ENCODE measurements at regions not wholly inside any gene's neighbourhood (a gene's known extent, or its start where the extent isn't known, plus 50 kb on each side); places are given as distances from the start of the nearest gene placed in this dataset.

GRCh38 chr5:2916076-2916682 lies 164.7 kb upstream of the IRX2 start:
- no peak for DNase-seq
- H3K4me2 ChIP-seq (ENCODE audit: insufficient read depth, low read length): no peak overlapping the region
- H3K9me3 ChIP-seq (ENCODE audit: insufficient read depth, low read length, severe bottlenecking): peaks cover 17% of the 10 kb centered on the region
- H3K27ac ChIP-seq (ENCODE audit: low read length): no peak overlapping the region
- no peak overlapping the region for H3K4me3 ChIP-seq (ENCODE audit: low read depth in 1 of 2, low read length in 2 of 2)
- H3K4me1 ChIP-seq (ENCODE audit: insufficient read depth, low read length): no peaks in the 10 kb centered on the region
- no peak overlapping the region for H3K9ac ChIP-seq (ENCODE audit: low read depth, low read length)
- no peak for ATAC-seq (ENCODE audit: insufficient read depth, low read depth)
- H4K20me1 ChIP-seq (ENCODE audit: insufficient read depth, low read length): no peaks in the 10 kb centered on the region
- TF ChIP-seq CTCF (IDR thresholded peaks at IDR 0.05; ENCODE audit: borderline replicate concordance, extremely low read depth, low read length, poor library complexity, severe bottlenecking): no peak
- TF ChIP-seq EZH2 (IDR thresholded peaks at IDR 0.05; ENCODE audit: borderline replicate concordance, low read depth, low read length, severe bottlenecking): no peak
- no peak overlapping the region for H2AFZ ChIP-seq (ENCODE audit: low read depth, low read length)
- H3K79me2 ChIP-seq (ENCODE audit: insufficient read depth, low read length): no peaks in the 10 kb centered on the region
- no peaks in the 10 kb centered on the region for H3K27me3 ChIP-seq (ENCODE audit: insufficient read depth, low read length, poor library complexity)
- no peaks in the 10 kb centered on the region for H3K36me3 ChIP-seq (ENCODE audit: insufficient read depth, low read length)

GRCh38 chr5:2914981-2915484 lies 163.6 kb upstream of the IRX2 start:
- H3K4me3 ChIP-seq (ENCODE audit: low read depth in 1 of 2, low read length in 2 of 2): no peak overlapping the region
- H4K20me1 ChIP-seq (ENCODE audit: insufficient read depth, low read length): no peaks in the 10 kb centered on the region
- DNase-seq (no peak), ATAC-seq (ENCODE audit: insufficient read depth, low read depth) (no peak)
- no peaks in the 10 kb centered on the region for H3K79me2 ChIP-seq (ENCODE audit: insufficient read depth, low read length)
- no peaks in the 10 kb centered on the region for H3K36me3 ChIP-seq (ENCODE audit: insufficient read depth, low read length)
- H3K27ac ChIP-seq (ENCODE audit: low read length): no peak overlapping the region
- peaks cover 6% of the 10 kb centered on the region for H3K9me3 ChIP-seq (ENCODE audit: insufficient read depth, low read length, severe bottlenecking)
- no peak overlapping the region for H3K4me2 ChIP-seq (ENCODE audit: insufficient read depth, low read length)
- H2AFZ ChIP-seq (ENCODE audit: low read depth, low read length): no peak overlapping the region
- TF ChIP-seq CTCF (IDR thresholded peaks at IDR 0.05; ENCODE audit: borderline replicate concordance, extremely low read depth, low read length, poor library complexity, severe bottlenecking) (no peak), EZH2 (IDR thresholded peaks at IDR 0.05; ENCODE audit: borderline replicate concordance, low read depth, low read length, severe bottlenecking) (no peak)
- no peaks in the 10 kb centered on the region for H3K27me3 ChIP-seq (ENCODE audit: insufficient read depth, low read length, poor library complexity)
- H3K9ac ChIP-seq (ENCODE audit: low read depth, low read length): no peak overlapping the region
- no peaks in the 10 kb centered on the region for H3K4me1 ChIP-seq (ENCODE audit: insufficient read depth, low read length)

DNA sequence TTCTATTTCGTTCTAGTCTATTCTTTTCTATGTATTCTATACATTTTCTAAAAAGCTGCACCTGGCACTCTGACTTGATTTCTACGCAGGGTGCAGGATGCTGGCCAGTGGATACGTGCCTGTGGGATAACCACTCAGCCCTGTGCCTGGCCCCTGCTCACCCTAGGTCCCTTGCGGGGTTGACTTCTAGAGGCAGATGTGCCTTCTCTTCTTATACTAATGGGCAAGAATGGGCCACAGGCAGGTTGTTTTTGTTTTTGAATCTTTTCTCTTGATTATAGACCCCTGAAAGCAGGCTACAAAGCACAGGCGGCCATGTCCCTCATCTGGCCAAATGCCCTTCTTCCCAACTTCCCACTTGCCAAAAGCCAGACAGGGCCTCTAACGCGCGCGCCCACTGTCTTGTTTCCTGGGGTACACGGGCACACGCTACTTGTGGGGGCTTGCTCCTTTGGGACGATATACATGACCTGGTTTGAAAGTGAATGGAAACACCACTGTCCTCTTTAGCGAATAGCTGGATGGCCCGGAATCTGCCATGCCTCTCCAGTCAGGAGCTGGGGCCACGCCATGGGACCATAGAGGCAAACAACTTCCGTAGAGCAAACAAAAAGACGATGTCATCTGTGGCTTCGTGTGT lies 162.7 kb upstream of the IRX2 start:
- TF ChIP-seq EZH2 (IDR thresholded peaks at IDR 0.05; ENCODE audit: borderline replicate concordance, low read depth, low read length, severe bottlenecking) (no peak), CTCF (IDR thresholded peaks at IDR 0.05; ENCODE audit: borderline replicate concordance, extremely low read depth, low read length, poor library complexity, severe bottlenecking) (no peak)
- DNase-seq: no peak
- no peaks in the 10 kb centered on the region for H3K4me1 ChIP-seq (ENCODE audit: insufficient read depth, low read length)
- no peaks in the 10 kb centered on the region for H3K9me3 ChIP-seq (ENCODE audit: insufficient read depth, low read length, severe bottlenecking)
- H3K4me3 ChIP-seq (ENCODE audit: low read depth in 1 of 2, low read length in 2 of 2): no peak overlapping the region
- ATAC-seq (ENCODE audit: insufficient read depth, low read depth): no peak
- no peaks in the 10 kb centered on the region for H3K27me3 ChIP-seq (ENCODE audit: insufficient read depth, low read length, poor library complexity)
- H3K9ac ChIP-seq (ENCODE audit: low read depth, low read length): no peak overlapping the region
- H2AFZ ChIP-seq (ENCODE audit: low read depth, low read length): no peak overlapping the region
- H3K36me3 ChIP-seq (ENCODE audit: insufficient read depth, low read length): no peaks in the 10 kb centered on the region
- no peak overlapping the region for H3K4me2 ChIP-seq (ENCODE audit: insufficient read depth, low read length)
- no peak overlapping the region for H3K27ac ChIP-seq (ENCODE audit: low read length)
- H3K79me2 ChIP-seq (ENCODE audit: insufficient read depth, low read length): no peaks in the 10 kb centered on the region
- no peaks in the 10 kb centered on the region for H4K20me1 ChIP-seq (ENCODE audit: insufficient read depth, low read length)

Data from DND-41 (cell line).